Activated T-helper 1 cell treated with anti-CD3 and anti-CD28 coated beads, Interleukin-12 subunit alpha, Interleukin-12 subunit beta, Interleukin-2, Interleukin-4 antibody, amounts not matched to agents 30 ng/mL and 10 ng/mL and 1 ng/mL, durations not matched to agents 14 hours and 24 hours and 36 hours (primary cell): ENCODE measurements at regions not wholly inside any gene's neighbourhood (a gene's known extent, or its start where the extent isn't known, plus 50 kb on each side); places are given as distances from the start of the nearest gene placed in this dataset.

Experiments used
- DNase-seq: peaks from one replicate; pipeline ENCODE4 v3.0.0; 2021; ENCODE audit warnings: low spot score
- H3K27ac Mint-ChIP-seq: one replicate; pipeline ENCODE4 v1.8.0; 2021; ENCODE audit warnings: mild to moderate bottlenecking, mixed read lengths
- H3K27me3 Mint-ChIP-seq: one replicate; pipeline ENCODE4 v1.8.0; 2022; ENCODE audit warnings: mild to moderate bottlenecking, moderate library complexity, mixed read lengths; ENCODE audit not compliant: insufficient read depth
- H3K36me3 Mint-ChIP-seq: one replicate; pipeline ENCODE4 v1.8.0; 2021; ENCODE audit warnings: low read depth, mixed read lengths
- H3K4me1 Mint-ChIP-seq: one replicate; pipeline ENCODE4 v1.8.0; 2021; ENCODE audit warnings: low read depth, mixed read lengths
- H3K4me3 Mint-ChIP-seq: one replicate; pipeline ENCODE4 v1.8.0; 2021; ENCODE audit warnings: mild to moderate bottlenecking, moderate library complexity, mixed read lengths
- H3K9me3 Mint-ChIP-seq: one replicate; pipeline ENCODE4 v1.8.0; 2021; ENCODE audit warnings: mixed read lengths
- intact Hi-C: fragments of 100-400 bp; cut with micrococcal nuclease; formaldehyde crosslinking; loops from one replicate; pipeline ENCODE4 v1.15.1; 2024

DNA sequence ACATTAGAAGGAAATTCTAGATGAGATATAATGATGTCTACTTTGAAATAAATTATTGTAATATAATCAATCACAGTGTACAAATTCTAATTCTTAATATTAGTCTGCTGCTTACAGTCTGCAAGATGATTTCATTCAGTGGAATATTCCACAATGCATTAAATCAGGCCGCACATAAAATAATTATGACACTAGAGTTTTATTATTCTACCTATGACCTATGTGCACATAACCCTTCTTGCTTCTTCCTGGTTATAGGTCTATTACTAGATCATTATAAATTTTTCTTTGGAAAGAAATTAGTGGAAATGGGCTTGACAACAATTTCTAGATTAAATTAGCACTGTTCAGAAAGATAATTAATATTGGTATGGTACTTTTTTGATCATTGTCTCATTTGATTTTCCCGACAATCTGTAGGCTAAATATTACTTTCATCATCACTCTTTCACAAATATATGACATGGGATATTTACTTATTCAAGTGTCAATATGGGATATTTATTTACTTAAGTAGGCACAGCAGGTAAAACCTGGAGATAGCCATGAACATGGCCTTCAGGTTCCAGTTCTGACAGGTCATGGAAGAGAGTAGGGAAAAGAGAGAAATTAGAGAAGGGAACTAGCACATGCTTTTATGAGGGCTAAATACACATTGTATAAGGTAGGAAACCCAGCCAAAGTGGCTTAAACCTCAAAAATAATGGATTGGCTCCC, 476.4 kb downstream of the TOX3 start:
- Mint-ChIP-seq H3K36me3 (no peaks in the 10 kb centered on the region), H3K9me3 (peaks cover under 1% of the 10 kb centered on the region), H3K4me1 (no peaks in the 10 kb centered on the region), H3K4me3 (no peak overlapping the region), H3K27ac (no peak overlapping the region), H3K27me3 (no peaks in the 10 kb centered on the region)
- no peak for DNase-seq
- intact Hi-C loops: no loop called here

DNA sequence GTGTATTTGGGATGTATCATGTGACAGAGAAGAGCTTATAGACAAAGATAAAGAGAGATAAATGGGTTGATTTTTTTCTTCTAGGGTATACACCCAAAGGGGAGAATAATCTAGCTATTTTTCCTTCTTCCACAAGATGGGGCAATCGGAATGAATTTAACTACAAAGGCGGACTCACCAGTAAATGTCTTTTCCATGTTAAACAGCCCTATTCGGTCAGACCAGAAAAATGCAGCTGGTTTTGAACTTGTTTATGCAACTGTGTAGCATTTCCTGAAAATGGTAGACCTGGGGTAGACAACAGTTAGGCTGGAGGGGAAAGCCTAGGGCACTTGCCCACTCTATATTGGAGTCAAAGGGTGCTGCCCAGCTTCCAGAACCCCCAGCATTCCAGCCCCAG, 477.1 kb downstream of the TOX3 start:
- intact Hi-C loops: no loop called here
- Mint-ChIP-seq H3K4me1 (no peaks in the 10 kb centered on the region), H3K36me3 (no peaks in the 10 kb centered on the region), H3K27me3 (no peaks in the 10 kb centered on the region), H3K9me3 (peaks cover 3% of the 10 kb centered on the region), H3K4me3 (no peak overlapping the region), H3K27ac (no peak overlapping the region)
- no peak for DNase-seq

DNA sequence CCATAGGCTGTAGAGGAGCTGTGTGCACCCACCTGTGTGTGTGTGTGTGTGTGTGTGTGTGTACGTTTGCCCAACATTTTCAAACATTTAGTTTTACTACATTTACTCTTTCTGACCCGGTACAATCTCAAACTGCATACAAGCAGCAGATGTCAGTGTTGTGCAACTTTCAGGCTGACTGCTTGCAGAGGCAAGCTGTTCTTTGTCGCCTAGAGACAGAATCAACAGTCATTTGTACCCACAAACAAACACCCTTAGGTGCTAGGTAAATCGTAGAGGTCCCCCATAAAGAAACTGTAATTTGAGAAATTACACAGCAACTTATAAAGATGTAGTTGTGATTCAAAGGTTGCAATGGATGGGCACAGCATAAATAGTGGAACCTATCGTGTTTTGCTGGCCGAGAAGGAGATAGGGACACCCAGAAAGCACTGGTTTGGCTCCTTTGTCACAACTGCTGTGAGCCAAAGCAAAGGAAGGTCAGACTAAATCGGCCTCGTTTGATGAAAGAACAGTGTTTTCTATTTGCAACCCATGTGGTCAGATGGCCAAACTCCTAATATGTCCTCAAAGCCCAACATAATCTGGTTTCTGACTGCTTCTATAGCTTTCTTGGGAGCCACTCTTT, 478.4 kb downstream of the TOX3 start:
- intact Hi-C loops: no loop called here
- H3K4me3 Mint-ChIP-seq: no peak overlapping the region
- H3K9me3 Mint-ChIP-seq: peaks cover 3% of the 10 kb centered on the region
- no peaks in the 10 kb centered on the region for H3K27me3 Mint-ChIP-seq
- H3K36me3 Mint-ChIP-seq: no peaks in the 10 kb centered on the region
- no peaks in the 10 kb centered on the region for H3K4me1 Mint-ChIP-seq
- DNase-seq: no peak
- H3K27ac Mint-ChIP-seq: no peak overlapping the region

DNA sequence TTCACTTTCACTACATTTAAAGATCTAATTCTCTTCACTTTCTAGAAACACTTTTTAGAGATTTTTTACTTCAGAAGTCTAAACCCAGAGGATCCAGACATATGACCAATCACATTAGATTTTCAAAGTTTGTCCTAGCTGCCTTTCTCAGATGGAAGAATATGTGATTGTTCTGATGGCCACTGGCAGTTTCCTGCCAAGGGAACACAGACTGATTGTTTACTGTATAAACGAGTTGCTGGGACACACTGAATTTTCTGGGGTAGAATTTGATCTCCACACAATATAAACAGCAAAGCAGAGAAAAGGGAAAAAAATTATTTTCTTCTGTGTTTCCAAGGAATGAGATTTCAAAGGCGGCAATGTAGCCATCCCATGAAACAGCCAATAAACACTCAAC, 480.0 kb downstream of the TOX3 start:
- DNase-seq: no peak
- Mint-ChIP-seq H3K4me3 (no peak overlapping the region), H3K4me1 (no peaks in the 10 kb centered on the region), H3K27ac (no peak overlapping the region), H3K27me3 (no peaks in the 10 kb centered on the region), H3K9me3 (peaks cover 3% of the 10 kb centered on the region), H3K36me3 (no peaks in the 10 kb centered on the region)
- intact Hi-C loops: no loop called here

DNA sequence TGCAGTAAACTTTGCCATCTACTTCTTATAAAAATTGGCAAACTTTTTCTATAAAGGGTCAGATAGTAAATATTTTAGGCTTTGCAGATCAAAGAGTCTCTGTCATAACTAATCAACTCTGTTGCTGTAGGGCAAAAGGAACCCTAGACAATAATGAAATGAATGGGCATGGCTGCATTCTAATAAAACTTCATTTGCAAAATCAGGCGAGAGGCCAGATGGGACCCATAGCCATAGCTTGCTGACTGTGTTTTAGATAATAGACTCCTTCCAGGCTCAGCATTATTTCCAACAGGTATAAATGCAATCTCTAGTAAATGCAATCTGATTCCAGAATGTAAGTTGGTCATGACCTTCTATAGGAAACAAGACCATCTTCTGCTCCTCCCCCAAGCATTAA, 490.7 kb downstream of the TOX3 start:
- no peaks in the 10 kb centered on the region for H3K9me3 Mint-ChIP-seq
- H3K4me3 Mint-ChIP-seq: no peak overlapping the region
- intact Hi-C loops: no loop called here
- no peaks in the 10 kb centered on the region for H3K4me1 Mint-ChIP-seq
- H3K27me3 Mint-ChIP-seq: no peaks in the 10 kb centered on the region
- DNase-seq: no peak
- H3K36me3 Mint-ChIP-seq: no peaks in the 10 kb centered on the region
- no peak overlapping the region for H3K27ac Mint-ChIP-seq

- no peak for DNase-seq
- intact Hi-C loops: no loop called here
- Mint-ChIP-seq H3K27ac (no peak overlapping the region), H3K9me3 (no peaks in the 10 kb centered on the region), H3K4me1 (no peaks in the 10 kb centered on the region), H3K27me3 (no peaks in the 10 kb centered on the region), H3K4me3 (no peak overlapping the region), H3K36me3 (no peaks in the 10 kb centered on the region)
Observed at GRCh38 chr16:52055381-52055780, 491.6 kb downstream of the TOX3 start.

DNA sequence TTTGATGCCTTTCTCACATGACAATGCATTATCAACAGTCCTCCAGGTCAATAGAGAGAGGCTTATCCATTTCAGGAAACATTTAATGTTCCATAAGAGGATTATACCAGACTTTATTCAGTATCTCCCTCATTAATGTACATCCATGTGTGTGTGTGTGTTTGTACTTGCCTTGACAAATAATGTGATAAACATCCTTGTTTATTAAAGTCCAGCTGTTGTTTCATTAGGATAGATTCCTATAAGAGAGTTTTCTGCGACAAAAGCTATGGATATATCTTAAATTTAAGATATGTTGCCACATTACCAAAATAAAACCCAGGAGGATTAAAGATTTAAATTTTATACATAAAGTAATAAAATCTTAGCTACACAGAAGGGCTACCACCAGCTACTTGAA, 492.6 kb downstream of the TOX3 start:
- DNase-seq: no peak
- Mint-ChIP-seq H3K27ac (no peak overlapping the region), H3K36me3 (no peaks in the 10 kb centered on the region), H3K4me1 (no peaks in the 10 kb centered on the region), H3K27me3 (no peaks in the 10 kb centered on the region), H3K9me3 (peaks cover under 1% of the 10 kb centered on the region), H3K4me3 (no peak overlapping the region)
- intact Hi-C loops: no loop called here

DNA sequence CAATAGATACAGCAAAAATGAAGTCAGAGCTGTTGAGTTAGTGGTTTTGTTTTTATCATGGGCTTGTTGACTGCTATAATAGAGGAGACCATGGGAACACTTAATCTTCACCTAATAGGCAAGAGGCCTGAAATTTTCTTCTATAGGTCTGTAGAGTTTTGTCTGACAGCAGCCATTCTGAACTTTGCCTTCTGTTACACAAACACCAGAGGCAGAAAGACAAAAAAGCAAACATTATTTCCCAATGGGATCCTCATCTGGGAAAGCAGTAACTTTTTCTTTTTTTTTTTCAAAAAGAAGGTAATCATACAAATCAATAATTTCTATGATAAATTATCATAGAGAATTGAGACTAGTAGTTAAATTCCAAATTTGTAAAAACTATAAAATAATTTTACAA, 494.1 kb downstream of the TOX3 start:
- no peak for DNase-seq
- Mint-ChIP-seq H3K36me3 (no peaks in the 10 kb centered on the region), H3K27me3 (no peaks in the 10 kb centered on the region), H3K4me1 (no peaks in the 10 kb centered on the region), H3K9me3 (peaks cover 9% of the 10 kb centered on the region), H3K4me3 (no peak overlapping the region), H3K27ac (no peak overlapping the region)
- intact Hi-C loops: no loop called here

- intact Hi-C loops: no loop called here
- Mint-ChIP-seq H3K4me3 (no peak overlapping the region), H3K27me3 (no peaks in the 10 kb centered on the region), H3K27ac (no peak overlapping the region), H3K36me3 (no peaks in the 10 kb centered on the region), H3K4me1 (no peaks in the 10 kb centered on the region), H3K9me3 (peaks cover 10% of the 10 kb centered on the region)
- DNase-seq: no peak
Observed at GRCh38 chr16:52051414-52052172, 495.4 kb downstream of the TOX3 start.

- H3K36me3 Mint-ChIP-seq: no peaks in the 10 kb centered on the region
- no peaks in the 10 kb centered on the region for H3K27me3 Mint-ChIP-seq
- no peak overlapping the region for H3K27ac Mint-ChIP-seq
- no peak for DNase-seq
- no peaks in the 10 kb centered on the region for H3K4me1 Mint-ChIP-seq
- no peak overlapping the region for H3K4me3 Mint-ChIP-seq
- intact Hi-C loops: no loop called here
- H3K9me3 Mint-ChIP-seq: peaks cover 13% of the 10 kb centered on the region
Observed at GRCh38 chr16:52050418-52050817, 496.5 kb downstream of the TOX3 start.

GRCh38 chr16:52035436-52035835, 511.5 kb downstream of the TOX3 start:
- no peak for DNase-seq
- intact Hi-C loops: no loop called here
- no peaks in the 10 kb centered on the region for H3K4me1 Mint-ChIP-seq
- no peaks in the 10 kb centered on the region for H3K36me3 Mint-ChIP-seq
- no peaks in the 10 kb centered on the region for H3K27me3 Mint-ChIP-seq
- peaks cover 6% of the 10 kb centered on the region for H3K9me3 Mint-ChIP-seq
- no peak overlapping the region for H3K4me3 Mint-ChIP-seq
- H3K27ac Mint-ChIP-seq: no peak overlapping the region

GRCh38 chr16:52034830-52035229, 512.1 kb downstream of the TOX3 start:
- DNase-seq: no peak
- no peak overlapping the region for H3K27ac Mint-ChIP-seq
- H3K4me1 Mint-ChIP-seq: no peaks in the 10 kb centered on the region
- H3K27me3 Mint-ChIP-seq: no peaks in the 10 kb centered on the region
- intact Hi-C loops: no loop called here
- H3K4me3 Mint-ChIP-seq: no peak overlapping the region
- no peaks in the 10 kb centered on the region for H3K36me3 Mint-ChIP-seq
- peaks cover 6% of the 10 kb centered on the region for H3K9me3 Mint-ChIP-seq

GRCh38 chr16:52033992-52034391, 513.0 kb downstream of the TOX3 start:
- intact Hi-C loops: no loop called here
- no peak overlapping the region for H3K4me3 Mint-ChIP-seq
- no peak for DNase-seq
- H3K27me3 Mint-ChIP-seq: no peaks in the 10 kb centered on the region
- no peaks in the 10 kb centered on the region for H3K4me1 Mint-ChIP-seq
- H3K27ac Mint-ChIP-seq: no peak overlapping the region
- H3K36me3 Mint-ChIP-seq: no peaks in the 10 kb centered on the region
- H3K9me3 Mint-ChIP-seq: peaks cover 6% of the 10 kb centered on the region
